AG08395 (cell line): ENCODE measurements at regions not wholly inside any gene's neighbourhood (a gene's known extent, or its start where the extent isn't known, plus 50 kb on each side); places are given as distances from the start of the nearest gene placed in this dataset.
"Not testable (repeated sequence)": the region's sequence is repeated elsewhere in the genome, so short reads cannot be mapped to it uniquely, and the experiment has no call there.

Source experiments
- DNase-seq: peaks from one replicate; pipeline ENCODE4 v3.0.0; 2012; ENCODE audit warnings: mixed read lengths, low spot score

GRCh38 chr16:13629704-13630103 lies 290.2 kb upstream of the ERCC4 start:
- no peak for DNase-seq

GRCh38 chr16:13630374-13630773 lies 289.6 kb upstream of the ERCC4 start:
- no peak for DNase-seq

GRCh38 chr16:13631213-13631767 lies 288.7 kb upstream of the ERCC4 start:
- DNase-seq, result no peak

- DNase-seq, result no peak
These were observed 288.0 kb upstream of the ERCC4 start for GRCh38 chr16:13631916-13632315.

GRCh38 chr16:13632504-13632903 lies 287.4 kb upstream of the ERCC4 start:
- DNase-seq, result not testable (repeated sequence)

- no peak for DNase-seq
These were observed 286.5 kb upstream of the ERCC4 start for GRCh38 chr16:13633391-13633861.

GRCh38 chr16:13634253-13634652 lies 285.7 kb upstream of the ERCC4 start:
- DNase-seq, result no peak

- DNase-seq, result no peak
These were observed 285.0 kb upstream of the ERCC4 start for GRCh38 chr16:13634959-13635358.

- no peak for DNase-seq
These were observed 281.7 kb upstream of the ERCC4 start for GRCh38 chr16:13638218-13638617.

- no peak for DNase-seq
These were observed 276.5 kb upstream of the ERCC4 start for GRCh38 chr16:13643412-13643811.

- DNase-seq, result no peak
These were observed 274.2 kb upstream of the ERCC4 start for GRCh38 chr16:13645601-13646245.

- no peak for DNase-seq
These were observed 259.1 kb upstream of the ERCC4 start for GRCh38 chr16:13660807-13661206.

- no peak for DNase-seq
These were observed 254.1 kb upstream of the ERCC4 start for GRCh38 chr16:13665876-13666275.

GRCh38 chr16:13672196-13672595 lies 247.8 kb upstream of the ERCC4 start:
- DNase-seq, result no peak

GRCh38 chr16:13680021-13680889 lies 239.7 kb upstream of the ERCC4 start:
- DNase-seq, result no peak

GRCh38 chr16:13684819-13685563 lies 235.0 kb upstream of the ERCC4 start:
- no peak for DNase-seq

GRCh38 chr16:13696017-13696416 lies 223.9 kb upstream of the ERCC4 start:
- no peak for DNase-seq

- DNase-seq, result no peak
These were observed 222.9 kb upstream of the ERCC4 start for GRCh38 chr16:13697013-13697412.

GRCh38 chr16:13697568-13697967 lies 222.4 kb upstream of the ERCC4 start:
- no peak for DNase-seq

- DNase-seq, result no peak
These were observed 217.3 kb upstream of the ERCC4 start for GRCh38 chr16:13702614-13703013.

GRCh38 chr16:13708347-13709120 lies 211.4 kb upstream of the ERCC4 start:
- no peak for DNase-seq

- no peak for DNase-seq
These were observed 201.2 kb upstream of the ERCC4 start for GRCh38 chr16:13718748-13719147.
